K562 (cell line): ENCODE measurements at regions not wholly inside any gene's neighbourhood (a gene's known extent, or its start where the extent isn't known, plus 50 kb on each side); places are given as distances from the start of the nearest gene placed in this dataset.

Experiments used
- ARID3B ChIP-seq: fragments of 250-450 bp; sonication (Bioruptor Pico); IDR thresholded peaks from 2 replicates; pipeline ENCODE4 v1.4.0; 2020; ENCODE audit warnings: borderline replicate concordance
- ATF3 ChIP-seq, 2 experiments: fragments of 450-650 bp in 1 of 2; sonication (generic) in 1 of 2; formaldehyde crosslinking in 1 of 2; IDR thresholded peaks in 1 of 2; conservative IDR thresholded peaks in 1 of 2; 2 replicates each; pipeline versions ENCODE4 v1.6.1 to v1.8.1; 2016 to 2023; ENCODE audit warnings: mild to moderate bottlenecking in 2 of 2, moderate library complexity in 2 of 2, inconsistent platforms in 1 of 2, missing genetic modification reagents in 1 of 2
- BCOR ChIP-seq: fragments of 450-650 bp; IDR thresholded peaks from 2 replicates; pipeline ENCODE4 v1.6.1; 2016
- ETV1 ChIP-seq: fragments of 450-650 bp; conservative IDR thresholded peaks from 2 replicates; pipeline ENCODE4 v1.6.1; 2016; ENCODE audit warnings: missing genetic modification characterization, control low read depth, low read depth, missing compliant biosample characterization
- FOS ChIP-seq: IDR thresholded peaks from 3 replicates; pipeline ENCODE4 v1.6.1; 2011; ENCODE audit not compliant: insufficient read length; ENCODE audit errors: extremely low read depth
- JUND ChIP-seq, 2 experiments: IDR thresholded peaks; 2 replicates in 1 of 2; 3 replicates in 1 of 2; pipeline ENCODE4 v1.6.1; 2011; ENCODE audit warnings: borderline replicate concordance in 2 of 2, low read depth in 2 of 2, low read length in 2 of 2, improper control_type of control experiment in 1 of 2, missing biosample characterization in 1 of 2, missing genetic modification characterization in 1 of 2, missing genetic modification reagents in 1 of 2
- TRIM28 ChIP-seq: fragments of 450-650 bp; IDR thresholded peaks from 2 replicates; pipeline ENCODE4 v1.6.1; 2017

GRCh38 chr6:165847407-165848085 is 184.5 kb upstream of the PDE10A start (continued):
- TF ChIP-seq FOS, result no peak
- TF ChIP-seq ATF3 (IDR thresholded peaks at IDR 0.05), result peak; percentile 70
- TF ChIP-seq ATF3 (CRISPR knock-in tag; conservative IDR thresholded peaks at IDR 0.05), result no peak
- no peak for TF ChIP-seq ETV1
- TF ChIP-seq ARID3B (CRISPR knock-in tag), result no peak
- no peak for TF ChIP-seq TRIM28
- no peak for TF ChIP-seq BCOR
- no peak for TF ChIP-seq JUND (IDR thresholded peaks at IDR 0.05; ENCODE audit: borderline replicate concordance, low read depth, low read length)
- TF ChIP-seq JUND (tag; IDR thresholded peaks at IDR 0.05; ENCODE audit: borderline replicate concordance, low read depth, low read length), result peak; percentile 41; the same call in 2 of the 3 replicates
